ENCODE measurements at regions not wholly inside any gene's neighbourhood (a gene's known extent, or its start where the extent isn't known, plus 50 kb on each side); places are given as distances from the start of the nearest gene placed in this dataset.

DNA sequence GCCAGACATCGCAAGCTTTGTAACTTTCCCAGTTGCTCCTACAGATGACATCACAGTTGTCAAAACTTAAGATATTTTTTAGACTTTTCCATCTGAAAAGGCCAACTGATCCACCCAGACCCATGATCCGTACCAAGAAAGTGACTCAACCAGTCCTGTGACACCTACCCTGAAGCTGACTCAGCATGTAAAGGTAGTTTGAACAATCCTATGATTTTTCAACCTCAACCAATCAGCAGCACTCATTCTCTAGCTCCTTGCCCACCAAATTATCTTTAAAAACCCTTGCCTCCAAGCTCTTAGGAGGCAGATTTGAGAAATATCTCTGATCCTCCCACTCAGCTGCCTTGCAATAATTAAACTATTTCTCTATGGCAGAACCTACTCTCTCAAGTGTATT, 1686.7 kb upstream of the LRRTM1 start (continued):
- TF ChIP-seq, protein P1, sequence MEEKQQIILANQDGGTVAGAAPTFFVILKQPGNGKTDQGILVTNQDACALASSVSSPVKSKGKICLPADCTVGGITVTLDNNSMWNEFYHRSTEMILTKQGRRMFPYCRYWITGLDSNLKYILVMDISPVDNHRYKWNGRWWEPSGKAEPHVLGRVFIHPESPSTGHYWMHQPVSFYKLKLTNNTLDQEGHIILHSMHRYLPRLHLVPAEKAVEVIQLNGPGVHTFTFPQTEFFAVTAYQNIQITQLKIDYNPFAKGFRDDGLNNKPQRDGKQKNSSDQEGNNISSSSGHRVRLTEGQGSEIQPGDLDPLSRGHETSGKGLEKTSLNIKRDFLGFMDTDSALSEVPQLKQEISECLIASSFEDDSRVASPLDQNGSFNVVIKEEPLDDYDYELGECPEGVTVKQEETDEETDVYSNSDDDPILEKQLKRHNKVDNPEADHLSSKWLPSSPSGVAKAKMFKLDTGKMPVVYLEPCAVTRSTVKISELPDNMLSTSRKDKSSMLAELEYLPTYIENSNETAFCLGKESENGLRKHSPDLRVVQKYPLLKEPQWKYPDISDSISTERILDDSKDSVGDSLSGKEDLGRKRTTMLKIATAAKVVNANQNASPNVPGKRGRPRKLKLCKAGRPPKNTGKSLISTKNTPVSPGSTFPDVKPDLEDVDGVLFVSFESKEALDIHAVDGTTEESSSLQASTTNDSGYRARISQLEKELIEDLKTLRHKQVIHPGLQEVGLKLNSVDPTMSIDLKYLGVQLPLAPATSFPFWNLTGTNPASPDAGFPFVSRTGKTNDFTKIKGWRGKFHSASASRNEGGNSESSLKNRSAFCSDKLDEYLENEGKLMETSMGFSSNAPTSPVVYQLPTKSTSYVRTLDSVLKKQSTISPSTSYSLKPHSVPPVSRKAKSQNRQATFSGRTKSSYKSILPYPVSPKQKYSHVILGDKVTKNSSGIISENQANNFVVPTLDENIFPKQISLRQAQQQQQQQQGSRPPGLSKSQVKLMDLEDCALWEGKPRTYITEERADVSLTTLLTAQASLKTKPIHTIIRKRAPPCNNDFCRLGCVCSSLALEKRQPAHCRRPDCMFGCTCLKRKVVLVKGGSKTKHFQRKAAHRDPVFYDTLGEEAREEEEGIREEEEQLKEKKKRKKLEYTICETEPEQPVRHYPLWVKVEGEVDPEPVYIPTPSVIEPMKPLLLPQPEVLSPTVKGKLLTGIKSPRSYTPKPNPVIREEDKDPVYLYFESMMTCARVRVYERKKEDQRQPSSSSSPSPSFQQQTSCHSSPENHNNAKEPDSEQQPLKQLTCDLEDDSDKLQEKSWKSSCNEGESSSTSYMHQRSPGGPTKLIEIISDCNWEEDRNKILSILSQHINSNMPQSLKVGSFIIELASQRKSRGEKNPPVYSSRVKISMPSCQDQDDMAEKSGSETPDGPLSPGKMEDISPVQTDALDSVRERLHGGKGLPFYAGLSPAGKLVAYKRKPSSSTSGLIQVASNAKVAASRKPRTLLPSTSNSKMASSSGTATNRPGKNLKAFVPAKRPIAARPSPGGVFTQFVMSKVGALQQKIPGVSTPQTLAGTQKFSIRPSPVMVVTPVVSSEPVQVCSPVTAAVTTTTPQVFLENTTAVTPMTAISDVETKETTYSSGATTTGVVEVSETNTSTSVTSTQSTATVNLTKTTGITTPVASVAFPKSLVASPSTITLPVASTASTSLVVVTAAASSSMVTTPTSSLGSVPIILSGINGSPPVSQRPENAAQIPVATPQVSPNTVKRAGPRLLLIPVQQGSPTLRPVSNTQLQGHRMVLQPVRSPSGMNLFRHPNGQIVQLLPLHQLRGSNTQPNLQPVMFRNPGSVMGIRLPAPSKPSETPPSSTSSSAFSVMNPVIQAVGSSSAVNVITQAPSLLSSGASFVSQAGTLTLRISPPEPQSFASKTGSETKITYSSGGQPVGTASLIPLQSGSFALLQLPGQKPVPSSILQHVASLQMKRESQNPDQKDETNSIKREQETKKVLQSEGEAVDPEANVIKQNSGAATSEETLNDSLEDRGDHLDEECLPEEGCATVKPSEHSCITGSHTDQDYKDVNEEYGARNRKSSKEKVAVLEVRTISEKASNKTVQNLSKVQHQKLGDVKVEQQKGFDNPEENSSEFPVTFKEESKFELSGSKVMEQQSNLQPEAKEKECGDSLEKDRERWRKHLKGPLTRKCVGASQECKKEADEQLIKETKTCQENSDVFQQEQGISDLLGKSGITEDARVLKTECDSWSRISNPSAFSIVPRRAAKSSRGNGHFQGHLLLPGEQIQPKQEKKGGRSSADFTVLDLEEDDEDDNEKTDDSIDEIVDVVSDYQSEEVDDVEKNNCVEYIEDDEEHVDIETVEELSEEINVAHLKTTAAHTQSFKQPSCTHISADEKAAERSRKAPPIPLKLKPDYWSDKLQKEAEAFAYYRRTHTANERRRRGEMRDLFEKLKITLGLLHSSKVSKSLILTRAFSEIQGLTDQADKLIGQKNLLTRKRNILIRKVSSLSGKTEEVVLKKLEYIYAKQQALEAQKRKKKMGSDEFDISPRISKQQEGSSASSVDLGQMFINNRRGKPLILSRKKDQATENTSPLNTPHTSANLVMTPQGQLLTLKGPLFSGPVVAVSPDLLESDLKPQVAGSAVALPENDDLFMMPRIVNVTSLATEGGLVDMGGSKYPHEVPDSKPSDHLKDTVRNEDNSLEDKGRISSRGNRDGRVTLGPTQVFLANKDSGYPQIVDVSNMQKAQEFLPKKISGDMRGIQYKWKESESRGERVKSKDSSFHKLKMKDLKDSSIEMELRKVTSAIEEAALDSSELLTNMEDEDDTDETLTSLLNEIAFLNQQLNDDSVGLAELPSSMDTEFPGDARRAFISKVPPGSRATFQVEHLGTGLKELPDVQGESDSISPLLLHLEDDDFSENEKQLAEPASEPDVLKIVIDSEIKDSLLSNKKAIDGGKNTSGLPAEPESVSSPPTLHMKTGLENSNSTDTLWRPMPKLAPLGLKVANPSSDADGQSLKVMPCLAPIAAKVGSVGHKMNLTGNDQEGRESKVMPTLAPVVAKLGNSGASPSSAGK (IDR thresholded peaks at IDR 0.05), result no peak
- TF ChIP-seq, protein P2, sequence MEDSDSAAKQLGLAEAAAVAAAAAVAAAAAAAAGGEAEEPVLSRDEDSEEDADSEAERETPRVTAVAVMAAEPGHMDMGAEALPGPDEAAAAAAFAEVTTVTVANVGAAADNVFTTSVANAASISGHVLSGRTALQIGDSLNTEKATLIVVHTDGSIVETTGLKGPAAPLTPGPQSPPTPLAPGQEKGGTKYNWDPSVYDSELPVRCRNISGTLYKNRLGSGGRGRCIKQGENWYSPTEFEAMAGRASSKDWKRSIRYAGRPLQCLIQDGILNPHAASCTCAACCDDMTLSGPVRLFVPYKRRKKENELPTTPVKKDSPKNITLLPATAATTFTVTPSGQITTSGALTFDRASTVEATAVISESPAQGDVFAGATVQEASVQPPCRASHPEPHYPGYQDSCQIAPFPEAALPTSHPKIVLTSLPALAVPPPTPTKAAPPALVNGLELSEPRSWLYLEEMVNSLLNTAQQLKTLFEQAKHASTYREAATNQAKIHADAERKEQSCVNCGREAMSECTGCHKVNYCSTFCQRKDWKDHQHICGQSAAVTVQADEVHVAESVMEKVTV (CRISPR knock-in tag; IDR thresholded peaks at IDR 0.05), result no peak
- TF ChIP-seq ZNF668 (CRISPR knock-in tag; IDR thresholded peaks at IDR 0.05), result no peak
- no peak for TF ChIP-seq ZBTB8A (IDR thresholded peaks at IDR 0.05; ENCODE audit: partially characterized antibody)
- TF ChIP-seq, protein P3, sequence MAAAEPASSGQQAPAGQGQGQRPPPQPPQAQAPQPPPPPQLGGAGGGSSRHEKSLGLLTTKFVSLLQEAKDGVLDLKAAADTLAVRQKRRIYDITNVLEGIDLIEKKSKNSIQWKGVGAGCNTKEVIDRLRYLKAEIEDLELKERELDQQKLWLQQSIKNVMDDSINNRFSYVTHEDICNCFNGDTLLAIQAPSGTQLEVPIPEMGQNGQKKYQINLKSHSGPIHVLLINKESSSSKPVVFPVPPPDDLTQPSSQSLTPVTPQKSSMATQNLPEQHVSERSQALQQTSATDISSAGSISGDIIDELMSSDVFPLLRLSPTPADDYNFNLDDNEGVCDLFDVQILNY (CRISPR knock-in tag; IDR thresholded peaks at IDR 0.05), result no peak
- no peak for TF ChIP-seq FOXA3 (CRISPR knock-in tag; conservative IDR thresholded peaks at IDR 0.05 in 1 of 2, IDR thresholded peaks at IDR 0.05 in 1 of 2)
- TF ChIP-seq NR1H2 (CRISPR knock-in tag; IDR thresholded peaks at IDR 0.05), result no peak
- TF ChIP-seq DNMT1 (IDR thresholded peaks at IDR 0.05), result no peak
- TF ChIP-seq, protein P4, sequence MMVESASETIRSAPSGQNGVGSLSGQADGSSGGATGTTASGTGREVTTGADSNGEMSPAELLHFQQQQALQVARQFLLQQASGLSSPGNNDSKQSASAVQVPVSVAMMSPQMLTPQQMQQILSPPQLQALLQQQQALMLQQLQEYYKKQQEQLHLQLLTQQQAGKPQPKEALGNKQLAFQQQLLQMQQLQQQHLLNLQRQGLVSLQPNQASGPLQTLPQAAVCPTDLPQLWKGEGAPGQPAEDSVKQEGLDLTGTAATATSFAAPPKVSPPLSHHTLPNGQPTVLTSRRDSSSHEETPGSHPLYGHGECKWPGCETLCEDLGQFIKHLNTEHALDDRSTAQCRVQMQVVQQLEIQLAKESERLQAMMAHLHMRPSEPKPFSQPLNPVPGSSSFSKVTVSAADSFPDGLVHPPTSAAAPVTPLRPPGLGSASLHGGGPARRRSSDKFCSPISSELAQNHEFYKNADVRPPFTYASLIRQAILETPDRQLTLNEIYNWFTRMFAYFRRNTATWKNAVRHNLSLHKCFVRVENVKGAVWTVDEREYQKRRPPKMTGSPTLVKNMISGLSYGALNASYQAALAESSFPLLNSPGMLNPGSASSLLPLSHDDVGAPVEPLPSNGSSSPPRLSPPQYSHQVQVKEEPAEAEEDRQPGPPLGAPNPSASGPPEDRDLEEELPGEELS (CRISPR knock-in tag; IDR thresholded peaks at IDR 0.05; ENCODE audit: borderline replicate concordance), result no peak
- TF ChIP-seq FOXM1 (IDR thresholded peaks at IDR 0.05; ENCODE audit: low read depth), result no peak
- no peak for TF ChIP-seq FOXM1 (CRISPR knock-in tag; IDR thresholded peaks at IDR 0.05; ENCODE audit: low read depth)
- no peak for TF ChIP-seq CREM (IDR thresholded peaks at IDR 0.05; ENCODE audit: low read depth)
- no peak for TF ChIP-seq RFX5 (IDR thresholded peaks at IDR 0.05; ENCODE audit: low read depth, low read length)
